TTC549 (cell line): ENCODE measurements at regions not wholly inside any gene's neighbourhood (a gene's known extent, or its start where the extent isn't known, plus 50 kb on each side); places are given as distances from the start of the nearest gene placed in this dataset.
"Not testable (repeated sequence)": the region's sequence is repeated elsewhere in the genome, so short reads cannot be mapped to it uniquely, and the experiment has no call there.

ENCODE experiments used
- FAIRE-seq: peaks from 2 replicates; lab custom pipeline; 2012; peaks lifted over from hg19 to GRCh38; lab: Jason Lieb, UNC

- no peak for FAIRE-seq
These were observed 188.6 kb upstream of the FKBP1C start for GRCh38 chr6:63022631-63023030.

DNA sequence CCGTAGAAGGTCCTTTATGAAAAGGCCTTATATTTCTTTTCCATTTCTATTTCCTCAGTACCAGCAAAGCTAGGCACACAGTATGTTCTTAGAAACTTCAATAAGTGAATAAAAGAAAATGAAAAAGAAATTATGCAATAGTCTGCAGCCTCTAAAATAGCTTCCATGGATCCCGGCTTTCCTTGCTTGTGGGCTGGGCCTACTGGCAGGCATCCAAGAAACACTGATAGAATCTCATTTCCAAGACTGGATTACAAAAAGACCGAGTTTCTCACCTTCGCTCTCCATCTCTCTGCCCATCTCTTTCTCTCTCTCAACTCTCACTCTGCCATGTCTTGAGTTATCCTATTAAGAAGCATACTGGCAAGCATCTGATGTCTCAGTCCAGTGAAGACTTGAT, 187.5 kb upstream of the FKBP1C start:
- no peak for FAIRE-seq

GRCh38 chr6:63049216-63049615, 162.1 kb upstream of the FKBP1C start:
- no peak for FAIRE-seq

DNA sequence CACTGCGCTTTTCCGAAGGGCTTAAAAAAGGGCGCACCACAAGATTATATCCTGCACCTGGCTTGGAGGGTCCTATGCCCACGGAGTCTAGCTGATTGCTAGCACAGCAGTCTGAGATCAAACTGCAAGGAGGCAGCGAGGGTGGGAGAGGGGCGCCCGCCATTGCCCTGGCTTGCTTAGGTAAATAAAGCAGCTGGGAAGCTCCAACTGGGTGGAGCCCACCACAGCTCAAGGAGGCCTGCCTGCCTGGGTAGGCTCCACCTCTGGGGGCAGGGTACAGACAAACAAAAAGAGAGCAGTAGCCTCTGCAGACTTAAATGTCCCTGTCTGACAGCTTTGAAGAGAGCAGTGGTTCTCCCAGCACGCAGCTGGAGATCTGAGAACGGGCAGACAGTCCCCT, 158.1 kb upstream of the FKBP1C start:
- not testable (repeated sequence) for FAIRE-seq

- FAIRE-seq, result no peak
These were observed 152.7 kb upstream of the FKBP1C start for GRCh38 chr6:63058601-63059000.

DNA sequence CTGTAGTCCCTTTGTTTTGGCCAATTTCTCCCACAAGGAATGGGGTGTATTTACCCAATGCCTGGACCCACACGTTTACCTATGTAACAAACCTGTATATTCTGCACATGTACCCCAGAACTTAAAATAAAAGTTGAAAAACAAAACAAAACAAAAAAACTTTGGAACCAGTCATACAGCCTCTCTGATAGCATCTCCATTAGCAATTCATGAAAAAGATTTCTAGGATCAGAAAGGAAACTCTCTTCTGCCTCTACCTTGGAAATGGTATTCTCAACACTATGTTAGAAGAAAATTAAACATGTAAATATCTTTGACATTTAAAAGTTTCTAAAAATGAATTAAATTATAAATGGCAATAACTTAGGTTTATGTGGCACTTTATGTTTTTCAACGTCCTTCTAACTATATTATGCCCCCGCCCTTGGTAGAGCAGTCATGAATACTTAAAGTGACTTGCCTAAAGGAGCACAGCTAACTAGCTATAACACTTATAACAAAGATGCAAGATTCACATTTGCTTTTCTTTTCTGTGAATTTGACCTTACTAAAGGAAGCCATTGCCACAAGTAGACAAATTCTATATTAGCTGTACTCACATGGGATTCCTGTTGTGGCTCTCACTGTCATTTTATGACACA, 147.5 kb upstream of the FKBP1C start:
- FAIRE-seq, result no peak

GRCh38 chr6:63066055-63066704, 145.1 kb upstream of the FKBP1C start:
- FAIRE-seq, result no peak

- FAIRE-seq, result no peak
These were observed 116.3 kb upstream of the FKBP1C start for GRCh38 chr6:63094947-63095346.

DNA sequence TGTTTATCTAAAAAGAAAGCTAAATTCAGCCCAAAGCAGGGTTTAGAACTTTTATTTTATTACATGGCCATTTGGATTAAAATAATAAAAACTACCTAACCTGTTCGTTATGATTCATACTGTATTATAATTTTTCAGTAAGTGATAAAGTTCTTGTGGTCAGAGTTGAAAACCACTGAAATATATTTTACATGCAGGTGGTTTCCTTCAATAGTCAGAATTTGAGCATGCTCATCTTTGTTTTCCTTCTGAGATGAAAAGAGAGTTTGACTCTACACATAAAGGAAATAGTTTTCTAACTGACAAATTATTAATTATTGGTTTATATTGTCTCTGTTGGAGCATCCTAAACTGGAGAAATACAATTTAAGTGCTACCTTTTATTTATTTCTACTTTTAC, 114.0 kb upstream of the FKBP1C start:
- FAIRE-seq, result no peak

DNA sequence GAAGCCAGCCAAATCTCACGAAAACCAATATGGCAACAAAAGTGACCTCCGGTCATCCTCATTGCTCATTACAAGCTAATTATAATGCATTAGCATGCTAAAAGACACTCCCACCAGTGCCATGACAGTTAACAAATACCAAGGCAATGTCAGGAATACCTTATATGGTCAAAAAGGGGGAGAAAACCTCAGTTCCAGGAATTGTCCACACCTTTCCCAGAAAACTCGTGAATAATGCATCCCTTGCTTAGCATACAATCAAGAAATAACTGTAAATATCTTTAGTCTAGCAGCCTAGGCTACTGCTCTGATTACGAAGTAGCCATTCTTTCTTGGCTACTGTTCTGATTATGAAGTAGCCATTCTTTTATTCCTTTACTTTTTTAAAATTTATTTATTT, 112.5 kb upstream of the FKBP1C start:
- FAIRE-seq, result no peak

DNA sequence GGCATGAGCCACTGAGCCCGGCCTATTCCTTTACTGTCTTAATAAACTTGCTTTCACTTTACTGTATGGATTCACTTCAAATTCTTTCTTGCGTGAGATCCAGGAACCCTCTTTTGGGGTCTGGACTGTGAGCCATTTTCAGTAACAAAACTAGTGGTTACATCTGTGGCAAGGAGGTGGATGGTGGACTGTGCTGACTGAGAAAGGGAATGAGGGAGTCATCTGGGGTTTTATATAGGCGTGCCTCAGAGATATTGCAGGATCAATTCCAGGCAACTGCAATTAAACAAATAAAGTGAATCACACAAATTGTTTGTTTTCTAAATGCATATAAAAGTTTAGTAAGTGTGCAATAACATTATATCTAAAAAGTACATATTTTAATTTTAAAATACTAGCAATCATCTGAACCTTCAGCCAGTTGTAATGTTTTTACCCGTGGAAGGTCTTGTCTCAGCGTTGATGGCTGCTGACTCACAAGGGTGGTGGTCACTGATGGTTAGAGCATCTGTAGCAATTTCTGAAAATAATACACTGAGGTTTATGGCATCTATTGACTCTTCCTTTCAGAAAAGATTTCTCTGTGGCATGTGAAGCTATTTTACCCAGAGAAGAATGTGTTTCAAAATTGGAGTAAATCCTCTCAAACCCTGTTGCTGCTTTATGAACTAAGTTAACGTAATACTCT, 111.4 kb upstream of the FKBP1C start:
- FAIRE-seq, result no peak

GRCh38 chr6:63114610-63115211, 96.6 kb upstream of the FKBP1C start:
- FAIRE-seq, result no peak

DNA sequence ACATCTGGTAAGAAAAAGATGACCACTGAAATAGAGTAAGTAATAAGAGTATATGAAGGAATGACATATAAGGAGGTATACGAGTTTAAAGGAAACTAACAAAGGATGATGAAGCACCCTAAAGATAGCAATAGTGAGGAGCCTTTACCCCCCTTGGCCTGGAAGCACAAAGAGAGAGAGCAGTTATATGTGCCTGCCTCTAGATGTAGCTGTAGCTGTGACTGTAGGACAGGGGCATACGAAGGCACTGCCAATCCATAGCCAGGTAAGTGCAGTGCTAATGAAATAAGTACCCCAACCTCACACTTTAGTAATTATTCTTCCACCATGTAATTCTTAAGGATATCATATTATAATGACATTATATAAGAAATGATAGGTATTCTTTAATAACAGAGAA, 90.1 kb upstream of the FKBP1C start:
- no peak for FAIRE-seq

GRCh38 chr6:63140114-63140513, 71.2 kb upstream of the FKBP1C start:
- no peak for FAIRE-seq

DNA sequence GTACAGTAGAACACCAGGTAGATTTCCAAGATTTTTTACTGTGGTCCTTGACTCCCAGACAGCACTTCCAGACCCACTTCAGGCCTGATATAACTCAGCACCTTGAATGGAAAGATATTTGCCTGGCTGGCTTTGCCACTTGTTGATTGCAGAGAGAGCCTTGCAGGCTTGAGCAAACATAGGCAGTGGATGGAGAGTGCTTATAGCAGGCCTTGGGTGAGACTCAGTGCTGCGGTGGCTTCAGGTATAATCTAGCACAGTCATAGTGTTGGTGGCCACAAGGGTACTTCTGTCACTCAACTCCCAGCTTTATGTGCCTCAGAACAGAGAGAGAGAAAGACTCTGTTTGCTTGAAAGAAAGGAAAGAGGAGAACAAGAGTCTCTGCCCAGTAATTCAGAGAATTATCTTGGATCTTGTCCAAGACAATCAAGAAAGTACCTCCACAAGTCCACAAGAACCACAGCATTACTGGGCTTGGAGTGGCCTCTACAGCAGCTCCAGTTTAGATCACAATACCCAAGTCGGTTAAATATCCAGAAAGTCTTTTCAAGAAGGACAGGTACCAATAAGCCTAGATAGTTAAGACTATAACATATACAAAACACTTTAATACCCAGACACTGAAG, 70.5 kb upstream of the FKBP1C start:
- FAIRE-seq, result no peak

GRCh38 chr6:63149730-63150129, 61.5 kb upstream of the FKBP1C start:
- no peak for FAIRE-seq

DNA sequence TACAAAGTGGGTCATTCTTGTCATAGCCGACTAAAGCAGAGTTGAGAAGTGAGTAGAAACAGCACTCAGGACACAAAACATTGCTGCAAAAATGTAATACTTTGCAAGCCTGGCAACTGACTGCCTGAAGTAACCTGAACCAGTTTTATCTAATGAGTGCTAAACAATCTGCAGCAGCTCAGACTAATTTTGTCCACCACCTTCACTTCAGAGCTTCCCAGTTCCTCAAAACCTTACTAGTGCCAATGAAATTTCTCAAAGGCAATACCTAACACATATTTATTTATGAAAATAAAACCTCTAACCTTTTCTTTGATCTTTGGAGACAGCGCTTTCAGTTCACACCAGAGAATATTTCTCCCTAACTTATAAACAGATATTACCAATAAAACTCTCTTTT, 56.7 kb upstream of the FKBP1C start:
- no peak for FAIRE-seq
